DMS53 treated with DMSO at 0.1 percent for 48 hours (cell line): ENCODE measurements at regions not wholly inside any gene's neighbourhood (a gene's known extent, or its start where the extent isn't known, plus 50 kb on each side); places are given as distances from the start of the nearest gene placed in this dataset.

Experiments used
- DNase-seq: peaks from one replicate; lab custom pipeline; 2025; ENCODE audit not compliant: unreplicated experiment; lab: John Stamatoyannopoulos, UW

DNA sequence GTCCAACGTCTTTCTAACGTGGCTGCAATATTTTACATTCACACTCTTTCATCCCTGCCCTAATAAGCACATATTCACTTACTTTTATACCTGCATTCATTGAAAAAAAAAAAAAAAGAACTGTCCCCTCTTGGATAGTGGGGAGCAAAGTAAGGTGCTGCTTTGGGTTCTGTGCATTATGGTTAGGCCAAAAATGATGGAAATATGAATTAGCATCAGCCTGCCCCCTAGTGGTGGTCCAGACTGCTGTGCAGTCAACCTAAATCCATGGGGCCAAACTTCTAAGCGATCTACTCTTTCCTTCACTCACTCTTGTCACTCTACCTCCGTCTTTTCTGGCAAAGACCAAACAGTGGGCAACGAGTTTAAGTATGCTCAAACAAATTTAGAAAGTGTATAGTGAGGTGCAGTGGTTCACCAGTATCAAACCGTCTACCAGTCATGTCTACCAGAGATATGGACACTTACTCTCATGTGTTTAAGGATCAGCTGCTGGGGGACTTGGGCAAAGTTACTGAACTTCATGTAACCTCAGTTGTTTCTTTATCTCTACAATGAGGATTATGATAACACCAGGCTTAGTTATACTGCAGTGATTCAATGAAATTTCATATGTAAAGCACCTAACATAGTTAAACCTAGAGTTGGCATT, 61.5 kb upstream of the GRM7 start:
- DNase-seq: peak; percentile 2

DNA sequence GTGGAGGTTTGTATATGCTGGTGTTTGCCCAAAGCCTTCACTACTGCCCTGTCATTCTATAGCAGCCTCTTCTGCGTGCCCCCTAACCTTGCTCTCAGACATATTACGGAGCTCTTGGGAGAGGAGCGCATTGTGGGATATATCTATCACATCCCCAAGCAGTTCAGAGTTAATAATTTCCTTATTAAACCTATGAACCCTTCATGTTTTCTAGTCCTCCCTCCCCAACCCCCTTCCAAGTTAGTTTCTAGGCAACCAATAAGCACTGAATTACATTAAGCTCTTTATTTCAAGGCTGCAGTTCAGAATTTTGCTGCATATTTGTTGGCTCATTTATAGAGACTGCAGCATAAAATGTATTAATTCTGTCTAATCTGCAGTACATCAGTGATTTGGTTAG, 57.3 kb upstream of the GRM7 start:
- no peak for DNase-seq

DNA sequence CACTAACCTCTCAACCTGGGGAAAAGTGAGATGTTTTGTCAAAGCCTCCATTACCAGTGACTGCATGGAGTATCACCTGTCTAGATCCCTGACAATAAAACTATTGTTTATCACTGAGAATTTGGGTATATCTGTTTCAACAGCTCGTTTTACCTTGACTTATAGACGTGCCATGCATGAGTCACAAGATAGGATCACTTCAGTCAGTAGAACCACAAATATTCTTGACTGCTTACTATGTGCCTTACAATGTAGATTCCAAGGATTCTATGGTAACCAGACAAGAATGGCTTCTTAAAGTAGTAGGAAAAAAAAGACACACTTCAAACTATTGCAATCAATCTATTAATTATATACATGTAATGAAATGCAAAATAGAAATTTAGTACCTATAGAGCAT, 55.7 kb upstream of the GRM7 start:
- no peak for DNase-seq

DNA sequence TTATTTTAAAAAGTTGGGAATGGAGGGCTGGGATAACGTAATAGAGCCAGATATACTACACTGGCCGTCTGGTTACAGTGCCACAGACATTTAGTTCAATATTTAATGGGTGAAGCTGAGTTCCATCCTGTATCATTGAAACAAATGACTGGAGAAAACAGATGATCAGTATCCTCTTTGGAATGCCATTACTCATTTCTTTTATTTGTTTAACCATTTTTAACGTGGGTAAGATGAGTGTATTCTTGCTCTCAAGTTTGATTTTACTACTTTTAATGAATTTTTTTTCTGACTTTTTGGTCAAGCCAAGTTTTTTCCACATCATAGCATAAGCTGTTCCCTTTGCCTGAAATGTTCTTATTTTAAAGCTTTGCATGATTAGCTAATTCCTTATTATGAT, 53.9 kb upstream of the GRM7 start:
- no peak for DNase-seq

DNA sequence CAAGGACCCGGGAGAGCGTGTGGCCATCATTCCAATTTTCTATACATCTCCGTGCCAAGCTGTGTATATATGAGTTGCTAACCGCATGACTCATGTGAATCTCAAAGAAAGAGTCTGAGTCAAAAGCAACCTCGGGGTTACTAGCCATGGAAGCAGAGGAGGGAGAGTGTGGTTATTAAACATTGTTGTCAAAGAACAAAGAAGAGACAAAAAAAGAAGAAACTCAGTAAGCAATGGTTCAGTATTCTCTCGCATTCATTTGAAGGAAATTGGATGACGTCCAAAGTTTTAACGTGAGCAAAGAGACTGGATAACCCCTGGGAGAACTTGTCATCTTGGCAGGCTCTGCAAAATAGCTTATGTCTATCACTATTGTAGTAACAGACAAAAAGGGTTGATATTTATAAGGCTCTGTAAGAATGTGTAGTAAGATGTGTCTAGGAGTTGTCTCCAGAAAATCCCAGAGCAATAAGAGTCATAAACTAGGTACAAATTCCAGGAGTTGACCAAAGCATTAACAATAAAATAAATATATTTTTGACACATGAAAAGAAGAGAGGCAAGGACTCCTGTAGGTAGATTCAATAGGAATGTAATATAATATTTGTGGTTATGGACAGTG, 52.8 kb upstream of the GRM7 start:
- DNase-seq: no peak

DNA sequence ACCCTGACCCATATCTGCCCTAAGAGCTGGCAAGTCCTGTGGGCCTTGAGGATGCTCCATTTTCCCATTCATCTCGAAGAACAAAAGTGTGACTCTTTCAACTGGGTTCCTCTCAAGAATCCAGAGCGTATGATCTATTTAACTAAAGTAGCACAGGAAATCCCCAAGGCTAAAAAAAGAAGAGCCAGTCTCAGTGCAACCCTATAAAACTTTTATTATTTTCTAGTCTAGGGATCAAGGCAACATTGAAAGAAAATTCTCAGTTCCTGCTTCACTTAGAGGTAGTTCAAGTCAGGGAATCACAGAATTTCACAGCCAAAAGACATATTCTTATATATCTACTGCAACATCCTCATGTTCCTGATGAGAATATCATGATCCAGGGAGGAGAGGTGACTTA, 51.6 kb upstream of the GRM7 start:
- no peak for DNase-seq
